ENCODE measurements at regions not wholly inside any gene's neighbourhood (a gene's known extent, or its start where the extent isn't known, plus 50 kb on each side); places are given as distances from the start of the nearest gene placed in this dataset.

- DNase-seq = no peak
Measured at GRCh38 chr22:47995264-47995627, 1232.8 kb downstream of the TBC1D22A start.

DNA sequence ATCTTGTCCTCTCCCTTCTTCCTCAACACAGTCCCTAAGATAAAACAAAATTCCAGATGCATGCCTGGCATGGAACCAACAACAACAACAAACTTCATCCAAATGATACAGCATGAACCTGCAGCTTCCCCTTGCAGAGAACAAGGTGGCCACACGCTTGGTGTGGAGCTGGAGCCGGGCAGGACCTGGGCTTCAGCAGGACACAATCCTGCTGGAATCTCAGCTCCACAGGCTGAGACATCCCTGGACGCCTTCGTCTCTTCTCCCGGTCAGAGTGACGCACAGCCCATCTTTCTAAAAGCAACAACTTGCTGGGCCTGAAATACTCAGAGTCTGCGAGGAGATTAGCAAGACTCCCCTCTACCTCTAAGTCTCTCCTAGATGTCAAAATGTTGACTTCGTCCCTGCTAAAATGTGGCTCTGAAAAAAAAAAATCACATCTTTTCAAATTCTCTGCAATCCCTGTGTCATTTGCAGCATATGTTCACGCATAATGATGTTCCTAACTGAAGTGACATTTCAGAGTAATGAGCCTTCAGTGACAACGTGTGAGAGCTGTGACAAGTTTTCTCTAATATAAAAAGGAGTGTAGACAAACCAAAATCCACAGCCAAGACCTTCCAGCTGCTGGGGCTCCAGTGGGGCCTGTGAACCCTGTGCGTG is 1232.3 kb downstream of the TBC1D22A start:
- no peak for DNase-seq

- no peak for DNase-seq
Measured at GRCh38 chr22:47994045-47994444, 1231.6 kb downstream of the TBC1D22A start.

DNA sequence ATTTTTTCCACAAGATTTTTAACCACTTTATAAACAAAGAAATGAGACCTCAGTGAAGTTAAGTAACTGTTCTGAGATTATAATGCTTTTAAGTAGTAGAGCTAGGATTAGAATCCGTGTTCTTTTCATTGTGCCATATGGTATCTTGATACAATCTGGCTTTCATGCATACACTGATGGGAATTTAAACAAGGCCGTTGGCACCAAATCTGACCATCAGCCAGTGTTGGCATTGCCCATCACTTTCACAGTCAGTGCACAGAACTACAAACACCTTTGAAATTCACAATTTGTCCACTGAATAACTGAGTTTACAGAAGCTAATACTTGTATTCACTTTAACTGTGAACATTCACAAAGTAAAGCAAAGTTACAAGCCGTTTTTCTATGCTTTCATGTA is 1228.0 kb downstream of the TBC1D22A start:
- no peak for DNase-seq

- DNase-seq = no peak
Measured at GRCh38 chr22:47987885-47988515, 1225.5 kb downstream of the TBC1D22A start.

DNA sequence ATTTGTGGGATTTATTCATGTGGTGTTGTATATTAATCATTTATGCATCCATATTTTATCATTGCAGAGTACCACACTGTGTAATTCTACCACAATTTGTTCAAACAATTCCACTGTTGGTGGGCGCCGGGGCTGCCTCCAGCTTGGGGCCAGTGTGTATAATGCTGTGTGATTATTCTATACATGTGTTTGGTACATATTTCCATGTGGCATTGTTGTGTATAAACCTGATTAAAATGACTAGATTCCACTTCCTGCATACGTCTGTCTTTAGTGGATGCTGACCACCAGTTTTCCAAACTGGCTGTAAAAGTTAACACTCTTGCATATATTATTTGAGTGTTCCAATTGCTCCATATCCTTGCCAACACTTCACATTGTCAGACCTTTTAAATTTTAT is 1213.8 kb downstream of the TBC1D22A start:
- DNase-seq = no peak

DNA sequence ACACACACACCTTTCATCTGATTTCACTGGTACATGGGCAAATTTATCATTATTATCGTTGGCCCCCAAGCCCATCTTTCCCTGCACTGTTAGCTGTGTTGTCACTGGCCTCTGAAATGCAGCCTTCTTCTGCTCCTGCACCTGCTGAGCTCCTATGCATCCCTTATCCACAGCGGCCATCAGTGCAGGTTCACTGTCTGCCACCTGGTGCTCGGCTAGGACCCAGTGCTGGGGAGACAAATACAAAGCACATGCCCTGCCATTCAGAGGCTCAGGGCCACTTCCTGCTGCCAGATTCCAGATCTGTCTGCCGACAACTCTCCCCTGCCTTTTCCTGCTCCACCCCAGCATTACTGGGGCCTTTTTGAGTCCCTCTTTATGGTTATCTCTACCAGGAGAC is 1205.4 kb downstream of the TBC1D22A start:
- no peak for DNase-seq

GRCh38 chr22:47966316-47966715 is 1203.9 kb downstream of the TBC1D22A start:
- DNase-seq = no peak

DNA sequence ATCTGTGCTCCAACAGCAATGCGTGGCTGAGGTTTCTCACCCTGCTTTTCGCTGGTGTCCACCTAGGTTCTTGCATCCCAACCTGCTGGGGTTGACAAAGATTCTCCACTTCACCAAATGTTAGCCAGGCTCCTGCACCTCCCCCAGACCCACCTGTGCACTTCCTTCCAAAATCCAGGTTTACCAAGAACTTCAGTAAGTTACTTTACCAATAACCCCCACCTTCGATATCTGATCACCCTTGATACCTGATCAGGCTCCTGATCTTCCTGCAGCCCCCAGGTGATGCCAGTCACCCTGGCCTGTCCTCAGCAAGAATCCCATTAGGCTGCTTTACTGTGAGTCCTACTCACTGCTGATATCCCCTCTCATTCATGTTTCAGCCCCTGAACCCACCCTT is 1203.4 kb downstream of the TBC1D22A start:
- DNase-seq = no peak

- DNase-seq = no peak
Measured at GRCh38 chr22:47965066-47965465, 1202.6 kb downstream of the TBC1D22A start.

GRCh38 chr22:47963660-47964059 is 1201.2 kb downstream of the TBC1D22A start:
- DNase-seq = no peak

DNA sequence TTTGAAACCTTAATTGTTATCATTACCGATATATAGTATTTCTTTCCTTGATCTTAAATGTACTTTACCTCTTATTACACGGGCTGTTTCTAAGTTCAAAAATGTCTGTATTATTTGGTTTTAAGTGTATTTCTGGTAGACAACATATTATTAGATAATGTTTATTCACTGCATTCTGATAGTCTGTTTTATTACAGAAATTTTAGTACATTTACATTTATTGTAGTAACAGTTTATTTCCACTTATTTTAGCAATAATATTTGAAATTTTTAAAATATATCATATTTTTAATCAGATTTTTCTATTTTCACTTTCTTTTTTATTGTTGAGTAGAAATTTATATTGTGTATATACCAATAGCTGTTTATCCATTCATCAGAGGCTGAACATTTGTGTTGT is 1195.2 kb downstream of the TBC1D22A start:
- no peak for DNase-seq

DNA sequence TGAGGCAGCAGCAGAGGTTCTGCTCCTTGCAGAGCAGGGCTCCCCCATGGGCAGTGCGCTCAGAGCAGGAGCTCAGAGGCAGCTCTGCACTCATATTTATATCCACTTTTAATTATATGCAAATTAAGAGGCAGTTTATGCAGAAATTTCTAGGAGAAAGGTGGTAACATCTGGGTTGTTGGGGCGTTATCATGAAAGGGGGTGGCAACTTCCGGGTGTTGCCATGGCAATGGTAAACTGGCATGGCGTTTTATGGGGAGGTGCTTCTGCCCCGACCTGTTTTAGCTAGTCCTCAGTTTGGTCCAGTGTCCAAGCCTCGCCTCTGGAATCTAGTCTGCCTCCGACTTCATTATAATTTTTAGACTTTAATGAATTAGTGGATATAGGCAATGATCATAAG is 1191.7 kb downstream of the TBC1D22A start:
- no peak for DNase-seq

DNA sequence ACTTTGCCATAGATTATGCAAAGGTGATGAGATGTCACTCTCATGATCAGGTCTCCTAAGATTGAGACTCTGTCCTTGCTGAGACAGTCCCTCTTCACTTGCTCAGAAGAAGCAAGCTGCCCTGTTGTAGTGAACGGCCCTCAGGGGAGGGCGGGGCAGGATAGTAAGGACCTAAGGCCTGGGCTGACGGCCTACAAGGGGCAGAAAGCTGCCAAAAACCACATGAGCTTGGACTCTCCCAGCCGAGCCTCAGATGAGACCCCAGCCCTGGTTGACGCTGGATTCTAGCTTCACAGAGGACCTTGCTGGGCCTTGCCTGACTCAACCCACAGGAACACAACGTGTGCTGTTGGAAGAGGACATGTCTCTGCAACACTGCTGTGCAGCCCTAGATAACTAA is 1182.5 kb downstream of the TBC1D22A start:
- DNase-seq = no peak

- no peak for DNase-seq
Measured at GRCh38 chr22:47943729-47944700, 1181.6 kb downstream of the TBC1D22A start.

GRCh38 chr22:47940211-47940610 is 1177.8 kb downstream of the TBC1D22A start:
- DNase-seq = no peak

- DNase-seq = no peak
Measured at GRCh38 chr22:47933891-47934290, 1171.4 kb downstream of the TBC1D22A start.

GRCh38 chr22:47933226-47933625 is 1170.8 kb downstream of the TBC1D22A start:
- DNase-seq = no peak

DNA sequence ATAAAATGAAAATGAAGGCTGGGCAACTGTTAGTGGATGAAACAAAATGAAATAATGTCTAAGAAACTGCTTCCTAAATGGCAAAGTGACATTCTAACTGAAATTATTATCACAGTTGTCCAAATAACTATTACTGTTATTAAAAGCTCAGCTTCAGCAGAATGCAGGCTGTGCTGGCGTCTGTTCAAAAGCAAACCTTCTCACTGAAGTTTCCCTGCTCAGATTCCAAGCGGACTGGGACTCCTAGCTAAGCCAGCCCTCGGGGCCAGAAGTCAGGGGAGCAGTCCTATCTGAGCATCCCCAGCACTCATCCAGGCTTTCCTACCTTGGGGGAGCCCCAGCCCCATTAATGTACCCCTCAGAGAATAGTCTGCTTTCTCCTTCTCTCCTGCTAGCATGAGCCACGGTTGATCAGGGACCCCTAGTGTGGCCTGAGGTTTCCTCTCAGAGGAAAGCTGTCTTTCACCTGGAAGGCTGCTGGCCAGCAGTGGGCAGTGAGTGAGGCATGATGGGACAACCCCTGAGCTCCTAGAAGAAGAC is 1167.3 kb downstream of the TBC1D22A start:
- DNase-seq = no peak

DNA sequence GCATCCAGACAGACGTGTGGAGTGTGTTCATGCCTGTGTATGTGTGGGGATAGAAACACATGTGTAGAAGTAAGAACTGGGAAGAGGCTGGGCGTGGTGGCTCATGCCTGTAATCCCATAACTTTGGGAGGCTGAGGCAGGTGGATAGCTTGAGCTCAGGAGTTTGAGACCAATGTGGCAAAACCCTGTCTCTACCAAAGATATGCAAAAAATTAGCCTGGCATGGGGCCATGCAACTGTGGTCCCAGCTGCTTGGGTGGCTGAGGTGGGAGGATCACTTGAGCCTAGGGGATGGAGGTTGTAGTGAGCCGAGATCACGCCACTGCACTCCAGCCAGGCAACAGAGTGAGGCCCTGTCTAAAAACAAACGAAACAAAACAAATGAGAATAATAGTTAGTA is 1166.6 kb downstream of the TBC1D22A start:
- DNase-seq = no peak

DNA sequence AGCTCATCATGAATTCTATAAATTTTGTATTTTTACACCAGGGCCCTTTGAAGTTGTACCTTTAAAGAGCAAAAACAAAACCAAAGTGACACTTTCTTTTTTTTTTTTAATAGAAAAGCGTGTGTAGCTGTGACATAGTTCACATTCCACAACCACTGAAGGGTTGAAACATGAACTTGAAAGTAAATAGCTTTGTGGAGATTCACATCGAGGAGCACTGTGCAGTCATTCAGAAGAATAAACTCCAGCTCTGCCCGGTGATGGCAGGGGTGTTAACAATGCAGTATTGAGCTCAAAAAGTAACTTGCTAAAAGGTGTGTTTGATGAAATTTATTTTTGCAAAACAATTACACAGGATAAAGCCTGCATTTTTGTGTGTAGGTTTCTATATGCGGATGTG is 1166.2 kb downstream of the TBC1D22A start:
- no peak for DNase-seq

DNA sequence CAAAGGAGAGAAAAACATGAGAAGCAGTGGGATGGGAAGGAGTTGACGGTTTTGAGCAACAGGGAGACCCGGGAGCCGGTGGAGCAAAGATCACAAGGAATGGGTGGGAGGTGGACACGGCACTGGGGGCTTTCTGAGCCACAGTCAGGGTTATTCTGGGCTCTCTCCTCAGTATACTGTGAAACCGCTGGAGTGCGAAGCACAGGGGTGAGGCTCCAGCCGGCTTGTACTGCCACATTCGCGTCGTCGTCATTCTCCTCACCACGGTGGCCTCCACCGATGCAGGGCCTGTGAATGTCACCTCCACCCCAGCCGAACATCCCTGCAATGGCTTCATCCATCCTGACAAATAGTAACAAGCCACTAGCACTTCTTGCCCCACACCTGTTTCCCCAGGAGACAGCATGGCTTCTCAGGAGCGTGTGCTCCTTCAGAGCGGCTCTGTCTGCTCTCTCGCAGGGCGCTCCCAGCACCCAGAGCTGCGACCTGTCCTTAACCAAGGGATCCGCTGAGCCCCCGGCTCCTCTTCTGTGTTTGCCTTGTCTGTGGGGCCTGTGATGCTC is 1165.3 kb downstream of the TBC1D22A start:
- DNase-seq = no peak

DNA sequence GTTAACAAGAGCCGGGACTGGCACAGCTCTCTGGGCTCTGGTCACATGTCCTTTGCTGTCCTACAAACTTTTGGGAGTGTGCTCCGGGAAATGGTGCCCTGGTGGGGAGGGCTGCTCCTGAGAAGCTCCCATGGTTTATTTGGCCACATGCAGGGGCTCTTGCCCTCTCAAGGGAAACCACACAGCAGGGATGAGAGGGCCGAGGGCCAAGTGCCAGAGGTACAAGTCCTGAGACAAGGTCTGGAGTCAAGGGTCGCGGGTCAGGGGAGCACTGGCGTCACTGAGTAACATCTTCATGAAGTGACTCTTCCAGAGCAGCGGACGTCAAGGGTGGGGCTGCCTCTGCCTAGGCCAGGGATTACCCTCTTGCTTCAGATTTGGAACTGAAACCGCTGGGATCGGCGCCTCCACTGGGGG is 1160.6 kb downstream of the TBC1D22A start:
- no peak for DNase-seq

All from NCI-H2107 (cell line).